ENCODE measurements at regions not wholly inside any gene's neighbourhood (a gene's known extent, or its start where the extent isn't known, plus 50 kb on each side); places are given as distances from the start of the nearest gene placed in this dataset.
"Not testable (repeated sequence)": the region's sequence is repeated elsewhere in the genome, so short reads cannot be mapped to it uniquely, and the experiment has no call there.

DNA sequence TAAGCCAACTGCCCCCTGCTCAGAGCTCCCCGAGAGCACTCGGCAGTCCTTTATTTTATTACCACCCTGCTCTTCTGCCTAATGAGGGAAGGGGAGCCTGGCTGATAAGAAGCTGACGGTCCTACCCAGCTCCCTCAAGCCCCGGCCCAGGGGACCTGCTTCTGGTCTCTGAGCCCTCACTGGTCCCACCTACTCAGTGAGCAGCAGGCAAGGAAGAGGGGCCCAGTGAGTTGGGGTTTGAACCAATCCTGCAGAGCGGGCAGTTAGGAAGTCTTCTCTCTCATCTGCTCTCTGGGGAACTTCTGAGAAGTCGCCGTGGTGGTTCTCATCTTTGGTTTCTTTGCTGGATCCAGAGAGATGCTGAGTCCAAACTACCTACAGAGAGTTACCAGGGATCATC is 218.9 kb downstream of the NDUFA10 start:
- DNase-seq (ENCODE audit: low read depth in 2 of 2) = no peak

DNA sequence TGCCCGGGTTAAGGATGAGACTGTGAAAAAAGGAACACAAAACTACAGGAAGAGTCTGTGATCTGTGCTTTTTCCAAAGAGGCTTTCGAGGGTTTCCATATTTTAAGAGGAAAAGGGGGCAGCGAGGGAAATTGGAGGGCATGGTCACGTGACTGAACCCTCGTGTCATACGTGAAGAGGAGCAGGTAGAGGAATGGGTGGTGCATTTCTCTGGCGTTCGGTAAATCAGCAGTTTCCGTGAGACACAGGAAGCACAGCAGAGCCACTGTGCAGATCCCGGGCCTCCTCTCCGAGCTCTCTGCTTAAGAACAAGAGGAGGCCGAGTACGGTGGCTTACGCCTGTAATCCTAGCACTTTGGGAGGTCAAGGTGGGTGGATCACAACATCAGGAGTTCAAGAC is 219.7 kb downstream of the NDUFA10 start:
- DNase-seq (ENCODE audit: low read depth in 2 of 2) = no peak

DNA sequence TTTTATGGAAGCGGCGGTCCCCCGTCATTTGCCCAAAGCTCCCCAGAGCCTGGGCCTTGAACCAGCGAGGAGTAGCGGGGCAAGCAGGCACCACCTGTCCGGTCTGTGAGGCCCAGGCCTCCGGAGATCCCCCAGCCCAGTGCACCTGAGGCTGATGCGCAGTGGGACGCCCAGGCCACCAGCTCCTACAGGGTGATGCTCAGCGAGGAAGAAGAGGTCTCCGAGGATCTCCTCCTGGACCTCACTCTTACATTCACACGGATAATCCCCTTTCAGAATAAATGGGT is 220.2 kb downstream of the NDUFA10 start:
- no peak for DNase-seq (ENCODE audit: low read depth in 2 of 2)

DNA sequence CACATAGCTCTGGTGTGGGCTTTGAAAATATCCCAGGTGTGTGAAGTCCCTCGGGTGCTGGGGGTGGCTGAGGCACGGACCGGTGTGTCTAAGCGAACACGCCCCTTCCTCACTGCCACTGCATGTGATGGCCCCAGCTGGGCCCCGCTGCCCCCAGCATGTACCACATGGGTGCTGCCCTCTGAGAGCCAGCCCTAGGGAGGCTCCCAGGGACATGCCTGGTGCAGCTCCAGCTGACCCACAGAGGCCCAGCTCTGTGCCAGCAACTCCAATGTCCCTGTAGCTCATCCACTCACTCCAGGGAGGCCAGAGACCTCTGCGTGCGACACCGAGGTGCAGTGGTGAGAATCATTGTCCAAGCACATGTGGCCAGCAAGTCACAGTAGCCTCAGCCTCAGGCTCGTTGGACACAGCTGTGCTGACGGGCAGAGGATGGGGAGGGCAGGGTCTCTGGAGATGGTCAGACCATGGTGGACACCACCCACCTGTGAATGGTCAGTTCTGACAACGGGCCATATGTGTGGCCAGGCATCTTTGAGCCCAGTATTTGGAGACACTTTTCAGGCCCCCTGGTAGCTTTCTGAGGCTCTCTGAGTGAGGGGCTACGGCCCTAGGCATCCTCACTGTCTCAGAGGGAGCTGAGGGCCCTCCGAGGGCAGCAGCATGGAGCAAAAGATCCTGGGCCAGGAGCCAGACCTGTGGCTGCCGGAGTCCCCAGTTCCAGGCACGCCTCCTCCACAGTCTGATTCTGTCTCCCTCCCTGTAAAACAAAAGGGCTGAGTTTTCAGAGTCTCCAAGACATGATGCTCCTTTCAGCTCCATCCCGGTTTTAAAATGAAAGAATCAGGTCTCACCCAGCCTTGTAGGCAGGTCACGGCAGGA is 220.7 kb downstream of the NDUFA10 start:
- DNase-seq (ENCODE audit: low read depth in 2 of 2) = no peak

DNA sequence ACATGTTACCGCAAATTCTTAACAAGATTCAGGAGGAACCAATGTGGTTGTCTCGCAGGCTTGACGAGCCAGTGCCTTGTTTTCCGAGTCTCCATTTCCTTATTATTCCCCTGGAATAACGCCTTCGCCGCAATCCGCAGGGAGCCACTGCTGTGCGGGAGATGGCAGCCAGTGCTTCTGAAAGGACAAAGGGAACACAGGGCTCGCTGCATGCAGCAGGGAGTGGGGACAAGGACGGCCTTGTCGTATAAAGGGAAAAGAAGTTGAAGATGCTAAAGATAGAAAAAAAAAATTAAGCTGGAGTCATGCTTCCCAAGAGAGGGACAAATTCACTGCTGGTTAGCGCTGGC is 221.4 kb downstream of the NDUFA10 start:
- no peak for DNase-seq (ENCODE audit: low read depth in 2 of 2)

DNA sequence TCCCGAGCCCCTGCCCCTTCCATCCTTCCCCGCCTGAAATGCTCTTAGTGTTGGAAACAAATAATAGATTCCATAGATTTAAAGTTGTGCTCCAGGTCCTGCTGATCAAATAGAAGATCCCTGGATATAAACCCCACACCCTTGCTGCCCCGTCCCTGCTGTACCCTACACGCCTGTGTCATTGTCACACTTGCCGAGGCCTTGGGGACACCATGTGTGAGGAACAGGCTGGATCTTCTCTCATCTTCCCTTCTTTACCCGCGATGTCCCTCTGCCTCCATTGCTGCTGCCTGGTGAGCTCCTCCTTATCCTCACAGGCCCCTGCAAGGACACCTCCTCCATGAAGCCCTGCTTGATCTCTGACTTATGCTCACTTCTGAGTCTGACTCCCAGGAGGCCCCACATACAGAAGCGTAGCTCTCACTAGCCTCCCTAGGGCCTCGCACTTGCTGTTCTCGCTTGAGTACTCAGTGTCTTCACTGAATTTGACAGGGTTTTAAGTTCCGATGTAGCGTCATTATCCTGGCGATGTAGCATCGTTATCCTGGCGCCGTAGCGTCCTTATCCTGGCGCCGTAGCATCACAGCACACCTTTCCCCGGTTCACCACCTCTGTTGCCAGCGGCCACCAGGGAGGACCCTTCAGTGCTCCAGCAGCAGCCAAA is 221.9 kb downstream of the NDUFA10 start:
- DNase-seq (ENCODE audit: low read depth in 2 of 2) = no peak

DNA sequence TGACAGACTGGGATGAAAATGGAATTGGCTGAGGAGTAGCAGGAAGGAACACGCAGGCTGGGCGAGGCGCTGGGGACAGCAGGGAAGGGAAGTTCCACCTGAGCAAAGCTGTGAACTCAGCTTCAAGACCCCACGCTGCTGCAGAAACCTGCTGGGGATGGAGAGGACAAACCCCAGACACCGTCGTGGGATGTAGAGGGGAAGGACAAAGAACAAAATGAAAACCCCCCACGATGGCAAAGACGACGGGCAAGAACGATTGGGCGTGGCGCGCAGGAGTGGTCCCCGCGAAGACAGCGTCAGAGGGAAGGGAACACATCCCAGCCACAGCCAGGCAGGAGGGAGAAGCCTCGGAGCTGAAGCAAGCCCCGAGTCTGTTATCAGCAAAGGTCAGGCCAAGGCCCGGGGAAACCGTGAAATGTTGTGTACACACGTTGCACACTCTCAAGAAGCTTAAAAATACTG is 222.9 kb downstream of the NDUFA10 start:
- no peak for DNase-seq (ENCODE audit: low read depth in 2 of 2)

DNA sequence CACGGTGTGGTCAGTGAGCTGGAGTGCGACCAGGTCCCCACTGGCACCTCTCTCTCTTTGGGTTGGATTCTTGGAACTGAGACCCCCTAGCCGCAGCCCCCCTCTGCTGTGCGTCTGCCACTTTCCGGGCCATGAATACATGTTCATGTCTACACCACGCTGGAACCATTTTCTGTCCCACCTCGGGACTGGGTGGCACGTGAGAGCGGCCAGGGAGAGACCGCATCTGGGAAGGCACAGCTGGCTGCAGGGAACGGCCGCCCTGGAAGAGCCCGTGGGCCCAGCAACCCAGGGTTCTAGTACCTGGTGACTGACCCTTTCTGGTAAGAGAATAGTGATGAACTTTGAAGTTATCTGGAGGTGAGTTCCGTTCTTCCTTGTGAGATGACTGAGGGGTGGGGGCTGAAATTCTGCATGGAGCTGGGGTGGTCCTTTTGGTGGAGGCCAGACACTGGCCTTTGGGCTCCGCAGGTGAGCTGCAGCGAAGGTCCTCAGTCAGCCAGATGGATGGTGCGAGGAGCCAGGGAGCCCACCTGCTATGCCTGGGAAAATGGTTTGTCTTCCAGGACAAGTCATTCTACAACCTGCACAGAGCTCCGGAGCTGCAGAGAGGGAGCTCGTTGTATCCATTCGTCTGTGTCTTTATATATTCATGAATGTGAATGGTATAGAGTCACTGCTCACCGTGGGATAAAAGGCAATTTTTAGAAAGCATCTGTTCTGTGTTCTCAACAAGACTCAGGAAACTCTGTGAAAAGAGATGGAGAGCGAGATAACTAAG is 223.5 kb downstream of the NDUFA10 start:
- no peak for DNase-seq (ENCODE audit: low read depth in 2 of 2)

DNA sequence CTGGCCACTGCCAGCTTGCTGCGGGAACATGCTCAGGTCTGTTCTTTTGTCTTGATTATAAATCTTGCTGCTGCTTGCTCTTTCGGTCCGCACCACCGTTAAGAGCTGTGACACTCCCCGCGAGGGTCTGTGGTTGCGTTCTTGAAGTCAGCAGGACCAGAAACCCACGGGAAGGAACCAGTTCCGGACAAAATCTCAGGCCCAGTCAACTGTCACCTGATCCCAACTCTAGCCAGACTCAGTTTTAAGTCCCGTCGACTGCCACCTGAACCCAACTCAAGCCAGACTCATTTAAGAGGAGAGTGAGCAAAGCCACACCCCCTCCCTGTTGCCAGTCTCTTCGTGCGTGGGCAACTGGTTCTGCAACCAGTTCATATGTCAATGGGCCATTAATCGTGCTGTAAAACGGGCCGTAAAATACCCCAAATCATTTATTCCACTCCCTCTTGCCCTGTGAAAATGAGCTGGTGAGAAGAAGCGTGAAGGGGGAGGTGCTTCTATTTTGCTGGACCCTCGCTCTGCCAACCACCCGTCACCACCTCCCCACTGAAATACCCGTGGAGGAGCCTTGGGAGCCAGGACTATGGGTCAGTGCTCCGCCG is 224.3 kb downstream of the NDUFA10 start:
- DNase-seq (ENCODE audit: low read depth in 2 of 2) = no peak

DNA sequence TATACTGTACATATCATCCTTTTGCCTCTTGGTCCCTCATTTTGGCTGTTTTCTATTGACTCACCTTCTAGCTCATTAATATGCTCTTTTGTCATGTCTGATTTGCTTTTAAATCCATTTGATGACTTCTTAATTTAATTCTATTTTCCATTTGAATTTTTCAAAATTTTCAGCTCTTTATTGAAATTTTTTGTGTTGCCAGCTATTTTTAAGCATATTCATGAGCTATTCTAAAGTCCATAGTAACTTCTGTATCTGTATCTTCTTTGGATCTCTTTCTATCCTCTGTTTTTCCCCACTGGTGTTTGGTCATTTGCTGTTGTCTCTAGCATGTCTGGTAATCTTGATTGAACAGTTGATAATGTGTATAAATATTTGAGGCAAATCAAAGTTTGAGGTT is 227.8 kb downstream of the NDUFA10 start:
- DNase-seq (ENCODE audit: low read depth in 2 of 2) = no peak

DNA sequence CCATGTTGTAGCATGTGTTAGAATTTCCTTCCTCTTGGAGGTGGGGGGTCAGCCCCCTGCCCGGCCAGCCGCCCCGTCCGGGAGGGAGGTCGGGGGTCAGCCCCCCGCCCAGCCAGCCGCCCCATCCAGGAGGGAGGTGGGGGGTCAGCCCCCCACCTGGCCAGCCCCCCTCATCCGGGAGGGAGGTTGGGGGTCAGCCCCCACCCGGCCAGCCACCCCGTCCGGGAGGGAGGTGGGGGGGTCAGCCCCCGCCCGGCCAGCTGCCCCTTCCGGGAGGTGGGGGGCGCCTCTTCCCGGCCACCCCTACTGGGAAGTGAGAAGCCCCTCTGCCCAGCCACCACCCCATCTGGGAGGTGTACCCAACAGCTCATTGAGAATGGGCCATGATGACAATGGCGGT is 229.4 kb downstream of the NDUFA10 start:
- not testable (repeated sequence) for DNase-seq (ENCODE audit: low read depth in 2 of 2)

DNA sequence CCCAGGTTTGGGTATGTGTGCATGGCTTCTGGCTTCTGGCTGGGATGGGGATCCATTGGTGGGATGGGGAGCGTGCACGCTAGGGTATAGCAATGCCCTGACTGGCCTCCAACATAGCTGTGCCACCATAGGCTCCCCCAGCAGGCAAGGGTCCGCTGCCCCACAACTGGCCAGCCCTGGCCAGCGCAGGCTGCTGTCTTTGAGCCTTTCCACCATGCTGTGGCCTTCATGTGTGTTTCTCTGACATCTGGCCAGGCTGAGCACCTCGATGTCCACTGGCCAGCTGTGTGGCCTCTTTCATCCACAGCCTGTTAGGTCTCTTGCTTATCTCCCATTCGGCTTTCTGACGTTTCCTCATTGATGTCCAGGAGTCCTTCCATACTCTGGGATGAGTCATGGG is 231.3 kb downstream of the NDUFA10 start:
- no peak for DNase-seq (ENCODE audit: low read depth in 2 of 2)

DNA sequence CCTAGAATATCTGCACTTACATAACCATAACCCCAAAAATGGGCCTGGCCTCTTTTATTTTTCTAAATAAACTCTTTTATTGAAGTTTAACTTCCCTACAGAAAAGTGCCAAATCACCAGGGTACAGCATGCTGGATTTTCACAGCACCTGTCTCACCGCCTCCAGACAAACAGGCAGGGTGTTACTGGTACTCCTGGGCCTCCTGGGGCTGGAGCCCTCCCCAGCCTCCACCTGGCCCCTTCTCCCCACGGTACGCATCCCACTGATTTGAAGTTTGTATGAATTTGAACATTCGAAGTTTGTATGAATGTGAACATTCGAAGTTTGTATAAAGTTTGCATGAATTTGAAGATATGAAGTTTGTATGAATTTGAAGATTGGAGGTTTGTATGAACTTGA is 232.1 kb downstream of the NDUFA10 start:
- DNase-seq (ENCODE audit: low read depth in 2 of 2) = no peak

DNA sequence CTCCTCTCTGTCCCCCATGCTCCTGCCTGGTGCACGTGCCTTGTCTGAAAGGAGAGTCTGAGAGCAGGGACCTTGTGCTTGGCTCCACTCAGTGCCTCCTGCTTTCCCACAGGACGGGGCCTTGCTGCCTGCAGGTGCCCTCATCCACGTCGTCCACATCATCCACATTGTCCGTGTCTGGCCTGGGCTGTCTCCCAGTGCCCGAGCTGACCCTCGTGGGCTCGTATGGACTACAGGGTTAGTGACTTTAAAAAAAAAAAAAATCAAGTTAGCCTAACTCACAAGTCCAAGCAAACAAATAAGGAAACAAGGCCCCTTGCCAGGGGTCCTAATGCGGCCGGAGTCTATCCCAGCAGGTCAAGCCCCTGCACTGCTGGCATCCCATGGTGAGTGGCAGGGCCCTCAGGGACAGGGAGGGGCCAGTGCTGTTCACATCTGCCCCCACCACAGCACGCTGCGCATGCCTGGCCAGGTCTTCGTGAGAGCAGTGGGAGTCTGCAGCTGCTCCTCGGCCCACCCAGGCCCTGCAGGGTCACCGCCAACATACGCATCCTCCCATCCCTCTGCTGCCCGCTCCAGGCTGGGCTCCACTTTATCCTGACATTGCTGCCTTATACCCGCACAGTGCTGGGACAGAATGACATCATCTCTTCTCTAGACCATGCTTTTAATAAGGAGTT is 232.6 kb downstream of the NDUFA10 start:
- DNase-seq (ENCODE audit: low read depth in 2 of 2) = no peak

DNA sequence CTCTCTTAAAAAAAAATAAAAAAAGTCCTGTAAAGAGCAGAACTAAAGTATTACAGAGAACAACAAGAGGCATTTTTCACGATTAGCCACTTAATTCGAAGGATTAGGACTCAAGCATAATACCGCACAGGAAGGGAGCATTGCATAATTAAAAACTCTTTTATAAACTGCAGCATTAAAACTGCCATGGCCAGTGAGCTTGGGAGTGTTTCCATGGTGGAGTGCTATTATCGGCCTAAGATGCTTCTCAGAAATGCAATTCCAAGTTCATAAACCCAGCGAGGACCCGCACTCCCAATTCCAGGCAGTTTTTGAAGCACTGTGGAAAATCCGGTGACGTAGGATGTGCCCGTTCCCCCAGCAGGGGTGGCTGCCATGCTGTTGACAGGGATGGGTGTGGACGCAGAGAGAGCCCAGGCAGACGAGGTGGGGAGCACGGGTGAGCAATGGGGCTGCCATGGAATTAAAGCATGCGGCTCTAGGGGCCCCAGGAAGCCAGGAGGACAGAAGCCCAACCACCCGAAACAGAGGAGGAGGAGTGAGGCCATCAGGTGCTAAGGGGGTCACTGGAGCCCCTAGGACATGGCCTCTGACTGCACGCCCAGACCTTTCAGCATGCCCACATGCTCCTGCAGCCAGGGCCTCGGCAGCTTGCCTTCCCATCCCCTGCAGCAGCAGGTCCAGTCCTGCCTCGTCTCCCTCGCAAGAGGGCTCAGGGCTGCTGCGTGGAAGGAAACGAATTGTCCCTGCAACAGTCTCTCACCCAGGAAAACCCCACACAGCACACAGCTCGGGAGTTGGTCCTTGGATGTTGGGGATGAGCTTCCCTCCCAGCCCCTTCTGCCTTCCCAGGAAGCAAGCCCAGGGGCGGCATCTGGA is 233.4 kb downstream of the NDUFA10 start:
- no peak for DNase-seq (ENCODE audit: low read depth in 2 of 2)

DNA sequence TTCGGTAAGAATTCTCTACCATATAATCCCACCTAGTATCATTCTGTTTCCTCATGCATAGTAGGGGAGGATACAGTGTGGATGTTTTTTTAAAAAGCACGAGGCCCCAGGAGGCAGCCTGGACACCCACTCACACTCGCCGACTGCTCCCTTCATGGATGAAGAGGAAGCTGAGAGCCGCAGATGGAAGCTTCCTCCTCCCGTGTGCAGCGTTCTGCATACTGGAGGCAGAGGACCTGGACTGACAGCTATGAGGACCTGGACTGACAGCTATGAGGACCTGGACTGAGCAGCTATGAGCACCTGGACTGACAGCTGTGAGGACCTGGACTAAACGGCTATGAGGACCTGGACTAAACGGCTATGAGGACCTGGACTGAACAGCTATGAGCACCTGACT is 234.4 kb downstream of the NDUFA10 start:
- DNase-seq (ENCODE audit: low read depth in 2 of 2) = no peak

DNA sequence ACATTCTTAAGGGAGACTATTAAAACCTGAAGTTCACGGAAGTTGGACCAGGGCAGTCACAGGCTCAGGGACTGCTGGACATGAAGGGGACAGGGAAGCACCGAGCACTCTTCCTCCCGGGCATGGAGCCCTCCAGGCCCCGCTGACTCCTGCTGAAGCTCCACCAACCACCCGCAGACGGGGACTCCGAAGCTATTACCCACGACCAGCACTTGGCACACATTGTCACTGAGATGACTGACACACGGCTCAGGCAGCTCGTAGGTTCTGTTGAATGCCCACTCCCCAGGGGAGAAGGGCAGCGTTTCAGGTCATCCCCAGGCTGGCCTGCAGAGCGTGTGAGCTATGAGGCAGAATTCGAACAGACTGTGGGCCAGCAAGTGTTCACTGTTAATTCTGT is 234.8 kb downstream of the NDUFA10 start:
- no peak for DNase-seq (ENCODE audit: low read depth in 2 of 2)

DNA sequence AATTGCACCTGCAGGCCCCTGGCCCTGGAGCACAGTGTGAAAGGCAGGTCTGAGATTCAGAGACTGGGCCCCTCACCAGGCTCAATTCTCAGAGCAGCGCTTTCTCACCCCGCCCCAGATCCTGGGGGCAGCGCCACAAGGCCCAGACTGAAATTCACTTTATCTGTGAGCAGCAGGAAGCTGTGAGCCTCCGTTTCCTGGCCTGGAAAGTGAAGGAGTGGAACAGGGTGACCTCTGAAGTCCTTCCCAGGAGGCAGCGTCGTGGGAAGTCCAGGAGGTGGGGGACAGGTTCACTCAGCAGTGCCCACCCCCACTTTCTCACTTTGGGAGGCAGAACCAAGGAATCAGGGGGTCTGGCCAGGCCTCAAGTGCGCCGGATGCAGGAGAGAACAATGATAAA is 235.4 kb downstream of the NDUFA10 start:
- no peak for DNase-seq (ENCODE audit: low read depth in 2 of 2)

DNA sequence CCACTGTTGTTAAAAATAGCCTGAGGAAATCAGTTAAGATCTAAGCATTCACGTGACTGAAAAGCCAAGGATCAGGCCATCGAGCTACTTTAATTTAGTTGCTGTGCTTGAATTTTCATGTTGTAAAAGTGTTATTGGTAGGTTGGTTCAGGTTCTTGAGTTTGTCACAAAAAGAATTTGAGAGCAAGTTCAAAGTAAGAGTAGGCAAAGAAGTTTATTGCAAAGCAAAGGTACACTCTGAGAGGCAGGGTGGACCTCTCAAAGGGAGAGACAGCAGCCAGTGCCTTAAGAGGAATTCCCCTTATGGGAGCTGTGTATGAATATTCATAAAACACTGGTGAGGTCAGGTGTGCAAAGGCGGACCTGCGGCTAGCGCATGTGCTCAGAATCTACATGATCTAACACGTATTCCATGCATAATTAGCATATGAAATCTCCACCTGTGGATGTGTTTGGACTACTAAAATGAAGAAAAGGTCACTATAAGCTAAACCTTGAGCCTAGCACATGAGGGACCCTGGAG is 236.5 kb downstream of the NDUFA10 start:
- DNase-seq (ENCODE audit: low read depth in 2 of 2) = no peak

DNA sequence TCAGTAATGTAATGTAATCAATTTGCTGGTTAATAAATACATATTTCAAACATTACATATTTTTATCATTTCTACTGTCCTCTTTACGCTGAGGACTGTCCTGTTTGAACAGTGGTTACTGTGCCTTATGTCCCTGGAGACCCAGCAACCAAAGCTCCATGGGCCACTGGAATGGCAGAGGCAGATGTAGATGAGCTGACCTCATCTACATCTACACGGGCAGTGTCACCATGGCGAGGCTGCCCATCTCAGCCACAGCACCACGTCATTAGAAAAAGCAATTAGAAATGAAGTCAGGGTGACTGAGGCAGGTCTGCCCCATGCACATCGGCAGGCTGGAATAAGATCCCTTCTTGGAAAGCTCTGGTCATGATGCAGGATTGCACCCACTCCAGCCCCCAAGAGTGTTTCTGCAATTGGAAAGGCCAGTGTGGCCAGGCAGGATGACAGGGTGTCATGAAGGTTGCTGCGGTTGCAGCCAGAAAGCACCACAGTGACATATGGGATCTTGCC is 237.5 kb downstream of the NDUFA10 start:
- DNase-seq (ENCODE audit: low read depth in 2 of 2) = no peak

Measured in dermis microvascular lymphatic vessel endothelial cell (primary cell).